T-helper 17 cell (primary cell): ENCODE measurements at regions not wholly inside any gene's neighbourhood (a gene's known extent, or its start where the extent isn't known, plus 50 kb on each side); places are given as distances from the start of the nearest gene placed in this dataset.

Experiments
- ATAC-seq: fragments of 150-1000 bp; cut with Tn5 transposase; 2 replicates; pipeline ENCODE4 v1.10.0; 2021; ENCODE audit warnings: mild to moderate bottlenecking, moderate library complexity
- DNase-seq, 3 donors: peaks; one replicate each; pipeline versions ENCODE4 v3.0.0 to v3.0.0-alpha.2; 2020 to 2021
- H3K9me3 ChIP-seq: one replicate; pipeline ENCODE4 v1.7.0; 2013; ENCODE audit warnings: low read length, mild to moderate bottlenecking; ENCODE audit not compliant: control insufficient read depth, poor library complexity, severe bottlenecking
- H3K27ac Mint-ChIP-seq: one replicate; pipeline ENCODE4 v1.8.0; 2022; ENCODE audit warnings: mild to moderate bottlenecking, moderate library complexity, mixed read lengths
- H3K27me3 Mint-ChIP-seq: one replicate; pipeline ENCODE4 v1.8.0; 2022; ENCODE audit warnings: mixed read lengths
- H3K36me3 Mint-ChIP-seq: one replicate; pipeline ENCODE4 v1.8.0; 2022; ENCODE audit warnings: low read depth, mixed read lengths
- H3K4me1 Mint-ChIP-seq: one replicate; pipeline ENCODE4 v1.8.0; 2022; ENCODE audit warnings: mild to moderate bottlenecking, mixed read lengths
- H3K4me3 Mint-ChIP-seq: one replicate; pipeline ENCODE4 v1.8.0; 2022; ENCODE audit warnings: mild to moderate bottlenecking, moderate library complexity, mixed read lengths

DNA sequence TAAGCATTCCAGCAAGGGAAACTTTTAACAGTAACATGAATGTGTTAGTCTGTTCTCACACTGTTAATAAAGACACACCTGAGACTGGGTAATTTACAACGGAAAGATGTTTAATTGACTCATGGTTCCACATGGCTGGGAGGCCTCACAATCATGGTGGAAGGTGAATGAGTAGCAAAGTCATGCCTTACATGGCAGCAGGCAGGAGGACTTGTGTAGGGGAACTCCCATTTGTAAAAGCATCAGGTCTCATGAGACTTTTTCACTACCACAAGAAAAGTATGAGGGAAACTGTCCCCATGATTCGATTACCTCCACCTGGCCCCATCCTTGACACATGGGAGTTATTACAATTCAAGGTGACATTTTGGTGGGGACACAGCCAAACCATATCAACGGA lies 168.3 kb downstream of the PAH start:
- H3K9me3 ChIP-seq, result no peaks in the 10 kb centered on the region
- Mint-ChIP-seq H3K27ac (no peak overlapping the region), H3K27me3 (no peaks in the 10 kb centered on the region), H3K4me3 (no peak overlapping the region), H3K36me3 (no peaks in the 10 kb centered on the region), H3K4me1 (no peaks in the 10 kb centered on the region)
- DNase-seq, result no peak
- ATAC-seq, result no peak

DNA sequence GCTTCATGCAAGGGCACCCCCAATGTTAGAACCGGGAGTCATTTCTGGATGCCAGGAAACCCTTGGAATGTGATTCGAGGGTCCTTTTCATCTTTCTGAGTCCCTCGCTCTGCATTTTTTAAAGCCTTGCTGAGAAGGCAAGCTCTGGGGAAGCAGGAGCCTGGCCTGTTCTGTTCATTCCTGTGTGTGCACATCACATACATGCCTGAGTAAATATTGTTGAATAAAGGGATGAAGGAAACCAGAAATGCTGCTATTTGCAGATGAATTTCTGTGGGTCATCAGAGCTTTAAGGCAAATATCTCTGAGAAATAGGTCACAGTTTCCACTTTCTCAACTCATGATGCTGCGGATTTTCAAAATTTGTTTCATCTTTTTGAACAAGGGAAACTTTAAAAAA lies 170.1 kb downstream of the PAH start:
- Mint-ChIP-seq H3K27me3 (no peaks in the 10 kb centered on the region), H3K4me1 (no peaks in the 10 kb centered on the region), H3K36me3 (no peaks in the 10 kb centered on the region), H3K4me3 (no peak overlapping the region), H3K27ac (no peak overlapping the region)
- no peak for DNase-seq
- no peak for ATAC-seq
- no peaks in the 10 kb centered on the region for H3K9me3 ChIP-seq

DNA sequence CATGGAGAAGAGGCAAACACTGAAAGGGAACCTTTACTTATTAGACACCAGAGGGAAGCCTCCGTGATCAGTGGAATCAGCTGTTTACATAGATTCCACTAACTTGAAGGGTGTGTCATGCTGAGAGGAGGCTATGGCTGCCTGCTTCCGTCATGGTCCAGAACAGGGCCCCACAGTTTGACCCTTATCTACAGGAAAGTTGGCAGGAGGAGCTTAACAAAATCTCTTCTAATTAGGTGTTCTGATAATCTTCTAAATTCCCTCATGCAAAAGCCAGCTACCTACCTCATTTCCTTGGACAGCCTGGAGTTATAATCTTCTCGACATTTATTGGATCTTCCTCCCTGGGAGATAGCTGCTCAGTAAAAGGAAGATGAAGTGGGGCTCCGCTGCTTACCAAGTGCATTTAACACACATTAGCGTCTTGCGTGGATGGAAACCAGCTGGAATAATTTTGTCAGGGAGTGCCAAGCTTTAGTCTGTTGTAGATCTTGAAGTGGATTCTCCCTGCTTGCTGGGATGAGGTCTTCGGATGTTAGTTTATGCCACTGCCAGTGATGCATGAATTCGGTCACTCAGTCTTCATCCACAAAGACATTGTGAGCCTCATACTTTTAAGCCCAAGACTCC lies 171.0 kb downstream of the PAH start:
- Mint-ChIP-seq H3K36me3 (no peaks in the 10 kb centered on the region), H3K4me3 (no peak overlapping the region), H3K4me1 (no peaks in the 10 kb centered on the region), H3K27ac (no peak overlapping the region), H3K27me3 (no peaks in the 10 kb centered on the region)
- DNase-seq (no peak), ATAC-seq (no peak)
- H3K9me3 ChIP-seq, result no peaks in the 10 kb centered on the region

DNA sequence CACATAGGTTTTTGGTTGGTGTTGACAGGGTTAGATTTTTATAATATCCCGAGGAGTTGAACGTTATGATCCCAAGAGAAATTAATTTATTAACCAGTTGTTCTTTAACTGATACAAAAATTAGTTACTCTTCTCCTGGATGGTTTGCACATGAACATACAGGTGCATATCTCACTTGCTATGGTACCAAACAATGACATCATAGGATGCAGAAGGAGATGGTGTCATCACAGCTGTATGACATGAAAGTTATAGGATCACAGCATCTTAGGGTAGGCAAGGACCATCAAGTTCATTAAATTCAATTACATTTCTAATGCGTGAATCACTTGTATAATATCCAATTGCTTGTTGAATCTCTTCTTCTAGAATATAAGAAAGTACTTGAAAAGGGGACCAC lies 175.8 kb downstream of the PAH start:
- H3K4me1 Mint-ChIP-seq, result no peaks in the 10 kb centered on the region
- H3K9me3 ChIP-seq, result no peaks in the 10 kb centered on the region
- H3K27me3 Mint-ChIP-seq, result no peaks in the 10 kb centered on the region
- DNase-seq (no peak), ATAC-seq (no peak)
- H3K27ac Mint-ChIP-seq, result no peak overlapping the region
- no peak overlapping the region for H3K4me3 Mint-ChIP-seq
- H3K36me3 Mint-ChIP-seq, result no peaks in the 10 kb centered on the region

DNA sequence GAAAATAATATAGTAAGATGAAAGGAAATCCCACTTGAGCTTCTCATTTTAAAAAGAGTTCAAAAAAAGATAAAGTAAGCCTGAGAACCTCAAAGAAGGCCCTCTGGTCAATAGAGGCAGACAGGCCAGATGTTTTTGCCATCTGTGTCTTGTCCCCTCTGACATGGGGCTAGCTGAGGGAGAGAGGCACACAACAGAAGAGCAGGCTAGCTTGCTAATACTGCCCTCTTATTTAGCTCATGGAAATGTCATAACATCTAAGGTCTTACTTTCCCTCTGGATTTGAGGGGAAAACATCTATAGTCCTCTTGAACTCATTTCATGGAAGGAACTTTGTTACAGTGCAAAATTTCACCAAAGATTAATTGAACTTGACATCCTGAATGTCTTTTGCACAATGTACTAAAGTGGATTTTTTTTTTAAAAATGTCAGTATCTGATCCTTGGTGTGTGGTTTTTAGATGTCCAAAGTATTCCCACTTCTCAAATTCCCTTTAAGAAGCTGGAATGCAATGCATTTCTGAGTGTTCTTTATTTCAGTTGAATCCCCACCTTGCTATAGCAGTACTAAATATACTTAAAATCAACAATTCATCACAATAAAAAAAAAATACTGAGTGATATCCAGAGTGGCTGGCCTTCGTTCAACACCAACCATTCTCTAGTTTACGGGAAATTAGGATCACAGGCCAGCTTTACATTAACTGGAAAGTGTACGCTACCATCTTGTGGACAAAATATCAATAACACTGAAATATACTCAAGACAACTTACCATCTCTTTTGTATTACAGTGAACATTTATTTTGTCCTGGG lies 176.7 kb downstream of the PAH start:
- no peaks in the 10 kb centered on the region for H3K27me3 Mint-ChIP-seq
- no peaks in the 10 kb centered on the region for H3K4me1 Mint-ChIP-seq
- no peaks in the 10 kb centered on the region for H3K9me3 ChIP-seq
- H3K4me3 Mint-ChIP-seq, result no peak overlapping the region
- DNase-seq (no peak), ATAC-seq (no peak)
- H3K27ac Mint-ChIP-seq, result no peak overlapping the region
- no peaks in the 10 kb centered on the region for H3K36me3 Mint-ChIP-seq

DNA sequence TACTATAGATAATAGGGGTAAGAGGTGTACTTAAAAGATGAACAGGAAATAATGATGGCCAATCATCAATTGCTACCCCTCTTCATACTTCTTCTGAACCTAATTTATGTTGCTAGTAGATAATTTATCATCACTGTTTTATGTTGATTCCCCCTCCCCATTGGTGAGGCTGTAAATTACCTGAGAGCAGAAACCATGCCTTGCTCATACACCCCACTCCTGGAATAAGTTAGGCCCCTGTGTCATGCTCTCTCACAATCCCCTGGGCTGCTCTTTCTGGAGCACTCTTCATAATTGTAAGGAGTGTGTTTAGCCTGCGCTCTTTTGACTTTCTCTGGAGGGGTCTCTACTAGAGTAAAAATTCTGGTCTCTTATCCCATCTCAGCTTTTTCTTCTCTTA lies 180.7 kb downstream of the PAH start:
- DNase-seq (no peak), ATAC-seq (no peak)
- Mint-ChIP-seq H3K4me3 (no peak overlapping the region), H3K4me1 (no peaks in the 10 kb centered on the region), H3K36me3 (no peaks in the 10 kb centered on the region), H3K27ac (no peak overlapping the region), H3K27me3 (no peaks in the 10 kb centered on the region)
- no peaks in the 10 kb centered on the region for H3K9me3 ChIP-seq

DNA sequence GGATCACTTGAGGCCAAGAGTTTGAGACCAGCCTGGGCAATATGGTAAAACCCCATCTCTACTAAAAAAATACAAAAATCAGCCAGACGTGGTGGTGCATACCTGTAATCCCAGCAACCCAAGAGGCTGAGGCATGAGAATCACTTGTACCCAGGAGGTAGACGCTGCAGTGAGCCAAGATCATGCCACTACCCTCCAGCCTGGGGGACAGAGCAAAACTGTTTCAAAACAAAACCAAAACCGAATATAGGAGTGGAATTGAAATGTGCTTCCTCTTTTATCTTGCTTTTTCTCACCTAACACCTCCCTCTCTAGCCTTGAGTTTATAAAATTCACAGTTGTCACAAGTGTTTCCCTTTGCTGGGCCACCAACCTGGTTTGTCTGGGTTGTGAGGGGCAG lies 181.9 kb downstream of the PAH start:
- H3K4me3 Mint-ChIP-seq, result no peak overlapping the region
- H3K4me1 Mint-ChIP-seq, result no peaks in the 10 kb centered on the region
- DNase-seq, result no peak
- H3K27ac Mint-ChIP-seq, result no peak overlapping the region
- H3K36me3 Mint-ChIP-seq, result no peaks in the 10 kb centered on the region
- no peaks in the 10 kb centered on the region for H3K27me3 Mint-ChIP-seq
- no peaks in the 10 kb centered on the region for H3K9me3 ChIP-seq
- ATAC-seq, result no peak

DNA sequence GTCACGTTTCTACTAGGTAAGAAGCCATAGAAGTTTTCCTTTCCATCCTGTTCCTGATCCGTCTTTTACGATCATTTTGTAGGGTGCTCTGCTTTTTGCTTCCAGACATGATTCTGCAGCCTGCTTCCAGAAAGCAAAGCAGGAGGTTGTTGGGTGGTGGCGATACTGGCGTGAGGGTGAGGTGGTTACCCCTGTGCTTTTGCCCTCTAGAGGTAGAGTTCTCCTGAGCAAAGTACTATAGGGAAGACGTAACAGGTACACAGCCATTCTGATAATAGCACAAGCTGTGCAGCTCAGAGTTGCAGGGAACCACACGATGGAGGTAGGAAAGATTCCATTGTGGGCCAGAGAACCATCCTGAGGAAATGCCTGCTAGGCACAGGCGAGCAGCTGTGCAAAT lies 186.0 kb downstream of the PAH start:
- ATAC-seq (no peak), DNase-seq (no peak)
- H3K4me1 Mint-ChIP-seq, result no peaks in the 10 kb centered on the region
- no peaks in the 10 kb centered on the region for H3K27me3 Mint-ChIP-seq
- H3K4me3 Mint-ChIP-seq, result no peak overlapping the region
- H3K9me3 ChIP-seq, result no peaks in the 10 kb centered on the region
- H3K27ac Mint-ChIP-seq, result no peak overlapping the region
- no peaks in the 10 kb centered on the region for H3K36me3 Mint-ChIP-seq

DNA sequence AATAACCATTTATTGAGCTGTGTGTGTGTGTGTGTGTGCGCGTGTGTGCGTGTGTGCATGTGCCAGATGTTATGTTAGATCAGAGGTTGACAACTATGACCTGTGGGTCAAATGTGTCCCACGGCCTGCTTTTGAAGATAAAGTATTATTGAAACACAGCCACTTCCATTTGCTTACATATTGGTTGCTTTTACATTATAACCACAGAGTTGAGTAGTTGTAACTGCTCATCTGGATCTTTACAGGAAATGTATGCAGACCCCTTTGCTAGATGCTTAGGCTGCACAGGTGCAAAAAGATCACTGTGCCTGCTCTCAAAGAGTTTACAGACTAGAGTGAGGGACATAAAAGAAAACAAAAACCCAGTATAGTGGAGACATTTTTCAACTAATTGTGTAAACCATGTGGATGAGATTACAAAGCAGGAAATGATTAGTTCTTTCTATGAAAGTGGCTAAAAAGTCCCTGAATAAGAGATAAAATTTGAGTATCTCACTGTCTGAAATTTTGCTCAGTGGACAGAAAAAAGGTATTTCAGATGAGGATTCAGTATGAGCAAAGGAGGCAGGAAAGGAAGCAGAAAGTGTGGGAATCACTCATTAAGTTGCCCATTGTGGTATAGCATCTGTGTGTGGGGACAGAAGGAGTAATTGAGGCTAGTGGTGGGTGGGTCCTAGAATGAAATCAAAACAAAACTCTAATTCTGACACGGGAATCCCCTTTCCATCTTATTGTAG lies 188.4 kb downstream of the PAH start:
- no peak for DNase-seq
- Mint-ChIP-seq H3K27ac (no peak overlapping the region), H3K36me3 (no peaks in the 10 kb centered on the region), H3K27me3 (no peaks in the 10 kb centered on the region), H3K4me3 (no peak overlapping the region), H3K4me1 (no peaks in the 10 kb centered on the region)
- H3K9me3 ChIP-seq, result no peaks in the 10 kb centered on the region
- ATAC-seq, result no peak

DNA sequence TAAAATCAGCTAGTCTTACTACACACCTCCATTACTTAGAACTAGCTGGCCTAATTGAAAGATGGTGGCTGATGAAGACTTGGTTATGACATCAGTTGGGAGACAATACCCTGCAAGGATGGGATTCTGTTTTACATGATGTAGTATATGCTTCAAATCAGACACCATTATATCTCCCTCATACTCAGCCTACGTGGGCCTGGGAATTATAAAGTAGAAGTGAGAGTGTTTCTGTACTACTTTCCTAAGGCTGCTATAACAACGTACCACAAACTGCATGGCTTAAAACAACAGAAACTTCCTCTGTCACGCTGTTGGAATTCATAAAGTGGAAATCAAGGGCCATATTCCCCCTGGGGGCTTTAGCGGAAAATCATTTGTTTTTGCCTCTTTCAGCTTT lies 190.4 kb downstream of the PAH start:
- Mint-ChIP-seq H3K4me3 (no peak overlapping the region), H3K27me3 (no peaks in the 10 kb centered on the region), H3K4me1 (no peaks in the 10 kb centered on the region), H3K27ac (no peak overlapping the region), H3K36me3 (no peaks in the 10 kb centered on the region)
- no peak for DNase-seq
- no peaks in the 10 kb centered on the region for H3K9me3 ChIP-seq
- ATAC-seq, result no peak

DNA sequence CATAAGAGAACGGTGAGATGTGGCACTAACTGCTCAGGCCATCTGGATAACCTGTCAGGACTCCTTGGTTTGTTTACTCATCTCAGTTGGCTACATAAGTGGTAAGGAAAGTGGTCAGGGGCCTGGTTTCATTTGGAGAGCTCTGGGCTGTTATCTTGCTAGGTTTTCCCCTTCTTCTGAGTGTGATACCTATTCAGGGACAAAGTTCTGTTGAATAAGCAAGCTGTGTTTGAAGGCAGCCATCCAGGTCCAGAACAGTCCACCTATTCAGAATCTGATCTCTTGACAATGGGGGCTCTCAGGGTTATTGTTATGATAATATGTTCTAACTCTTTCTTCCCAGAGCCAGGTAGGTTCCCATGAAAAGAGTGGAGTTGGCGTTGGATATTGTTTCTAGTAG lies 194.9 kb downstream of the PAH start:
- H3K36me3 Mint-ChIP-seq, result no peaks in the 10 kb centered on the region
- ATAC-seq, result no peak
- DNase-seq, result no peak
- no peaks in the 10 kb centered on the region for H3K27me3 Mint-ChIP-seq
- H3K4me3 Mint-ChIP-seq, result no peak overlapping the region
- H3K27ac Mint-ChIP-seq, result no peak overlapping the region
- no peaks in the 10 kb centered on the region for H3K9me3 ChIP-seq
- no peaks in the 10 kb centered on the region for H3K4me1 Mint-ChIP-seq

DNA sequence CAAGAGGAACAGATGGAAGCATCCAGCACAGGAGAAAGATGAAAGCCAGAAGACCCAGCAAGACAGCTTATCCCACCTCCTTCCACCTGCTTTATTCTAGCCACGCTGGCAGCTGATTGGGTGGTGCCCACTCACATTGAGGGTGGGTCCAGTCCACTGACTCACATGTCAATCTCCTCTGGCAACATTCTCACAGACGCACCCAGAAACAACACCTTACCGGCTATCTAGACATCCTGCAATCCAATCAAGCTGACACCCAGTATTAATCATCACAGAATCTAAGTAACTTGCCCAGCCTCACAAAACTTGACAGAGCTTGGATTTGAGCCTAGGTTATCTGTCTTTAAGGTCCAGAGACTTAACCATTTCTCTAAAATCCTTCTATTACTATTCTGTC lies 208.9 kb downstream of the PAH start:
- H3K4me1 Mint-ChIP-seq, result no peaks in the 10 kb centered on the region

DNA sequence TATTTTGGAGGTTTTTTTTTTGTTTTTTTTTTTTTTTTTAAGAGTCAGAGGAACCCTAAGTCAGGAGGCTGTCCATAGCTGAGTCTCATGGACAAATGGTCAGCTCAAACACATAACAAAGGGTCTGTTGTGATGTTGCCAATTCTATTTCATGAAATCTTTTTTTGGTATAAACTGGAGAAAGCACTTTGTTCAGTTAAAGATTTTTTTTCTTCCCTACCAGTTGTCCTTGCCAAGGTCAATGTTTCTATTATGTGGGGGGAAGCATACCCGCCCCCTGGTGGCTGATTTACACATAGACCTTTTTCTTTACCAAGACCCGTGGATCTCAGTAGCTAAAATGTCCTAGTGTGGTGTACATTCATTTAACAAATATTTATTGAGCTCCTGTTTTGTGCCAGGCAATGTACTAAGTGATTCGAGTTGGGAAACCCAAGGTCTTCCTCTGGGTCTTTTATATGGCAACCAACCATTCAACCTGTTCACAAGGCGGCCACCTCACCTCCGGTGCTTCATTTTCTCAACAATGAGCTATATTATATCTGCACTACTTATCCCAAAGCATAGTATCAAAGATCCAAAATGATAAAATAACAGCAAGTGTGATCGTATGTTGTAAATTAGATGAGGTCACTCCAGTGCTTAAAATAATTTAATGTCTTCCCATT lies 214.5 kb downstream of the PAH start:
- H3K9me3 ChIP-seq, result peaks cover 2% of the 10 kb centered on the region
- Mint-ChIP-seq H3K27ac (no peak overlapping the region), H3K4me3 (no peak overlapping the region), H3K36me3 (no peaks in the 10 kb centered on the region), H3K4me1 (no peaks in the 10 kb centered on the region), H3K27me3 (no peaks in the 10 kb centered on the region)
- ATAC-seq, result no peak
- no peak for DNase-seq

More for the DNA sequence above, 208.9 kb downstream of the PAH start:
- peaks cover 2% of the 10 kb centered on the region for H3K9me3 ChIP-seq
- Mint-ChIP-seq H3K27ac (no peak overlapping the region), H3K36me3 (no peaks in the 10 kb centered on the region), H3K4me3 (no peak overlapping the region), H3K27me3 (no peaks in the 10 kb centered on the region)
- DNase-seq, result no peak
- no peak for ATAC-seq
